ENCODE measurements at regions not wholly inside any gene's neighbourhood (a gene's known extent, or its start where the extent isn't known, plus 50 kb on each side); places are given as distances from the start of the nearest gene placed in this dataset.

- DNase-seq (ENCODE audit: low spot score): no peak
- H3K4me1 Mint-ChIP-seq (ENCODE audit: low read depth): no peaks in the 10 kb centered on the region
- no peaks in the 10 kb centered on the region for H3K27me3 Mint-ChIP-seq (ENCODE audit: low read depth)
Measured at GRCh38 chr1:82549841-82550240, 749.1 kb downstream of the ADGRL2 start.

DNA sequence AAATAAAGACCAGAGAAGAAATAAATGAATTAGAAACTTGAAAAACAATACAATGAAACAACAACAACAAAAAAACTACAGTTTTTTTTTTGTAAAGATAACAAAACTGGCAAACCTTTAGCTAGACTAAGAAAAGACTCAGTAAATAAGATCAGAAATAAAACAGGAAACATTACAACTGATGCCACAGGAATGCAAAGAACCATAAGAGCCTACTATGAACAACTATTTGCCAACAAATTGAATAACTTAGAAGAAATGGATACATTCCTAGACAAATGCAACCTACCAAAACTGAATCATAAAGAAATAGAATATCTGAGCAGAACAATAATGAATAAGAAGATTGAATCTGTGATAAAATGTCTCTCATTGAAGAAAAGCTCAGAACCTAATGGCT lies 742.0 kb downstream of the ADGRL2 start:
- DNase-seq (ENCODE audit: low spot score): no peak
- Mint-ChIP-seq H3K4me1 (ENCODE audit: low read depth) (no peaks in the 10 kb centered on the region), H3K9me3 (no peaks in the 10 kb centered on the region), H3K4me3 (no peak overlapping the region), H3K36me3 (ENCODE audit: low read depth) (no peaks in the 10 kb centered on the region), H3K27me3 (ENCODE audit: low read depth) (no peaks in the 10 kb centered on the region), H3K27ac (no peak overlapping the region)

More at GRCh38 chr1:82549841-82550240, 749.1 kb downstream of the ADGRL2 start:
- Mint-ChIP-seq H3K4me3 (no peak overlapping the region), H3K27ac (no peak overlapping the region), H3K36me3 (ENCODE audit: low read depth) (no peaks in the 10 kb centered on the region), H3K9me3 (peaks cover 6% of the 10 kb centered on the region)

DNA sequence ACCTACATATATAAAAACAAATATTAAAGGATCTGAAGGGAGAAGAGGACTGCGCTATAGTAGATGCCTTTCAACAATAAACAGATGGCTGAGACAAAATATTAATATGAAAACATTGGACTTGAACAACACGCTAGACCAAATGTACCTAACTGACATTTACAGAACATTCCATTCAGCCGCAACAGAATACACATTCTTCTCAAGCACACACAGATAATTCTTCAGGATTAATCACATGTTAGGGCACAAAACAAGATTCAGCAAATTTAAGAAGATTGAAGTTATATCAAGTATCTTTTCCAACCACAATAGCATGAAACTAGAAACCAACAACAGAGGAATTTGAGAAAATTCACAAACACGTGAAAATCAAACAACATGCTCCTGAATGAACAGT lies 741.4 kb downstream of the ADGRL2 start:
- H3K4me1 Mint-ChIP-seq (ENCODE audit: low read depth): no peaks in the 10 kb centered on the region
- no peak overlapping the region for H3K27ac Mint-ChIP-seq
- no peak overlapping the region for H3K4me3 Mint-ChIP-seq
- no peak for DNase-seq (ENCODE audit: low spot score)
- no peaks in the 10 kb centered on the region for H3K36me3 Mint-ChIP-seq (ENCODE audit: low read depth)
- H3K27me3 Mint-ChIP-seq (ENCODE audit: low read depth): no peaks in the 10 kb centered on the region
- H3K9me3 Mint-ChIP-seq: no peaks in the 10 kb centered on the region

DNA sequence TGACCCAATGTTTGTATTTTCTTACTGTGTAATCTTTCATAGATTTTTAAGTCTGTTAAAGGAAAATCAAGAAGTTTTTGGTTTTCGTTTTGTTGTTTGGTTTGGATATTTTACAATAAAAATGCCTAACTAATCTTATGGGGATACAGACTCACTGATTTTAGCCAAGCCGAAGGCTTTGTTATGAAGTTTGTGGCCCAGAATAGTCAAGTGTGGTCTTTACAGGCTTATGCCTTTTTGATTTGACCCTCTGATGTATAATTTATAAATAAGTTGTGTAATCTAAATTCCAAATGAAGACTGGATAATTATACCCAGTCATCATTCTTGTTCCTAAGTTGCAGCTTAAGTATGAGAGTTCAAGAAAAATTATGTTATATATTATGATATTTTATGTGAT lies 739.3 kb downstream of the ADGRL2 start:
- H3K4me1 Mint-ChIP-seq (ENCODE audit: low read depth): no peaks in the 10 kb centered on the region
- no peak overlapping the region for H3K4me3 Mint-ChIP-seq
- no peaks in the 10 kb centered on the region for H3K9me3 Mint-ChIP-seq
- H3K36me3 Mint-ChIP-seq (ENCODE audit: low read depth): no peaks in the 10 kb centered on the region
- DNase-seq (ENCODE audit: low spot score): no peak
- H3K27ac Mint-ChIP-seq: no peak overlapping the region
- H3K27me3 Mint-ChIP-seq (ENCODE audit: low read depth): no peaks in the 10 kb centered on the region

- Mint-ChIP-seq H3K27me3 (ENCODE audit: low read depth) (no peaks in the 10 kb centered on the region), H3K36me3 (ENCODE audit: low read depth) (no peaks in the 10 kb centered on the region), H3K4me1 (ENCODE audit: low read depth) (no peaks in the 10 kb centered on the region), H3K27ac (no peak overlapping the region), H3K4me3 (no peak overlapping the region), H3K9me3 (no peaks in the 10 kb centered on the region)
- DNase-seq (ENCODE audit: low spot score): no peak
Measured at GRCh38 chr1:82538876-82539275, 738.1 kb downstream of the ADGRL2 start.

GRCh38 chr1:82534996-82535395 lies 734.3 kb downstream of the ADGRL2 start:
- no peaks in the 10 kb centered on the region for H3K36me3 Mint-ChIP-seq (ENCODE audit: low read depth)
- DNase-seq (ENCODE audit: low spot score): no peak

DNA sequence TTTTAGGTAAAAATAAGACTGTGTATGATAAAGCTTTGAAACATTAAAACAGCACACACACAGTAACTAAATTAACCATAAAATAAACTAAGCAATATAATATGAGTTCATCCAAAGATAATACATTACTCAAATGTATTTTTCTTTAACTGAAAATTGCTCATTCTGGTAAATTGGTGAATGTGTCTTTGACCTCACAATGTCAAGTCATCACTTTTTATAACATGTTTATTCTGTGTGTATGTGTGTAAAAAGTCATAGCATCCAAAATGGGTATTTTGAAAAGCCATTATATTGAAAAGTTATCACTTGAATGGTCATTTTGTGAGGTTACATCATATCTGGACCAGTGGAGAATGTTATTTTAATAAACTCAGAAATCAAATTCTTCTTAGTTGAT lies 724.6 kb downstream of the ADGRL2 start:
- Mint-ChIP-seq H3K36me3 (ENCODE audit: low read depth) (no peaks in the 10 kb centered on the region), H3K4me1 (ENCODE audit: low read depth) (no peaks in the 10 kb centered on the region), H3K27ac (no peak overlapping the region), H3K9me3 (no peaks in the 10 kb centered on the region), H3K4me3 (no peak overlapping the region), H3K27me3 (ENCODE audit: low read depth) (no peaks in the 10 kb centered on the region)
- no peak for DNase-seq (ENCODE audit: low spot score)

More at GRCh38 chr1:82534996-82535395, 734.3 kb downstream of the ADGRL2 start:
- no peaks in the 10 kb centered on the region for H3K9me3 Mint-ChIP-seq
- H3K4me3 Mint-ChIP-seq: no peak overlapping the region
- H3K27me3 Mint-ChIP-seq (ENCODE audit: low read depth): no peaks in the 10 kb centered on the region
- H3K4me1 Mint-ChIP-seq (ENCODE audit: low read depth): no peaks in the 10 kb centered on the region
- no peak overlapping the region for H3K27ac Mint-ChIP-seq

DNA sequence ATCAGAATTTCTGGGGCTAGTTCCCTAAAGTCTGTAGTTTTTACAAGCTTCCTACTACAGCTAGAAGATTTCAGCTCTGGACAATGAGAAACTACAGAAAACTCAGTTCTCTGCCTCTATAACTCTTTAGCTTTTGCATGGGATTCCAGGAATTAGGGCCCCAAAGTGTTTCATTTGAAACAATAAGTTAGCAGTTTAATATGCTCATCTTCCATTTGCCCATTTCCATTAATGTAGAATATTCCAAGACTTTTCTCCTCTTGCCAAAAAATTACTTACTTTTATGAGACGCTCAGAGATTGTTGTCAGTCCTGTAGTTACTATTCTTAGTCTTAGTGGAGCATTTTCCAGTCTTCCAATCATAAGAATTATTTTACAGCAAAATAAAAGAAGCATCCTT lies 719.9 kb downstream of the ADGRL2 start:
- Mint-ChIP-seq H3K27ac (no peak overlapping the region), H3K36me3 (ENCODE audit: low read depth) (no peaks in the 10 kb centered on the region), H3K27me3 (ENCODE audit: low read depth) (no peaks in the 10 kb centered on the region), H3K9me3 (no peaks in the 10 kb centered on the region), H3K4me1 (ENCODE audit: low read depth) (no peaks in the 10 kb centered on the region), H3K4me3 (no peak overlapping the region)
- no peak for DNase-seq (ENCODE audit: low spot score)

- no peaks in the 10 kb centered on the region for H3K36me3 Mint-ChIP-seq (ENCODE audit: low read depth)
- H3K4me3 Mint-ChIP-seq: no peak overlapping the region
- H3K4me1 Mint-ChIP-seq (ENCODE audit: low read depth): no peaks in the 10 kb centered on the region
- no peaks in the 10 kb centered on the region for H3K27me3 Mint-ChIP-seq (ENCODE audit: low read depth)
- DNase-seq (ENCODE audit: low spot score): no peak
- H3K9me3 Mint-ChIP-seq: no peaks in the 10 kb centered on the region
- H3K27ac Mint-ChIP-seq: no peak overlapping the region
Measured at GRCh38 chr1:82517586-82517985, 716.9 kb downstream of the ADGRL2 start.

DNA sequence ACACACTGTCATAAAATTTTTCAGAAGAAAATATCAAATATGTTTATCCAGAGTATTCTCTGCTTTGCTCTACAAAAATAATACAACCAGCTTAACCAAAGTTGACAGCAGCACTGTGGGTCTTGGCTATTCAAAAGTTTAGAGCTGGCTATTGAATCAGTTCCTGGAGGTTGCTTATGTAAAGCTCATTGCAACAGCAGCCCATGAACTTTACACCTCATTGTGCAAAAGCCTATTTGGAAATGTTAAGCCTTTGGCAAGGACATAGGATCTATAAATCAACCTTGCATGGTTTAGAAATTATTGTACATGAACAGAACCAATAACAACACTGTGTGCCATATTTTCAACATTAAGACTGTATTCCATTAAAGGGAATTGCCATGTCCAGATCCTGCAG lies 714.9 kb downstream of the ADGRL2 start:
- Mint-ChIP-seq H3K36me3 (ENCODE audit: low read depth) (no peaks in the 10 kb centered on the region), H3K27ac (no peak overlapping the region), H3K27me3 (ENCODE audit: low read depth) (no peaks in the 10 kb centered on the region), H3K4me3 (no peak overlapping the region), H3K9me3 (no peaks in the 10 kb centered on the region), H3K4me1 (ENCODE audit: low read depth) (no peaks in the 10 kb centered on the region)
- DNase-seq (ENCODE audit: low spot score): no peak

DNA sequence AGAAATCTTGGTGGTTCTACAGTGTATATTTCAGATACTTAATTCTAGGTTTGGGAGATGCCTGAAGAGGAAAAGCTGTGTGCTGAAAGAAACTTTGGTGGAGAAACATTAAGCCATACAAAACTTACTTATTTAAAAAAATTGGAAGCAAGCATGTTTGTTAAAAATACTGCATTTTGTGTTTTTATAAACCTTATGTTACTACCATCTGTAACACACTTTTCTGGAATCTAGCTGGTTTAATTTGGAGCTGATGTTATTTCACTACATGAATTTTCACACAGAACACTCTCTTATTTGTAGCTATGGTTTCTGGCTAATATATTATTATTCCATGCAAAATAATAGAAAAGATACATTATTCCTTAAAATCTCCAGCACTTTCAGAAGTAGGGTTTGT lies 710.7 kb downstream of the ADGRL2 start:
- H3K4me1 Mint-ChIP-seq (ENCODE audit: low read depth): no peaks in the 10 kb centered on the region
- no peak for DNase-seq (ENCODE audit: low spot score)
- H3K27me3 Mint-ChIP-seq (ENCODE audit: low read depth): no peaks in the 10 kb centered on the region
- no peak overlapping the region for H3K27ac Mint-ChIP-seq
- H3K36me3 Mint-ChIP-seq (ENCODE audit: low read depth): no peaks in the 10 kb centered on the region
- H3K4me3 Mint-ChIP-seq: no peak overlapping the region
- H3K9me3 Mint-ChIP-seq: no peaks in the 10 kb centered on the region

DNA sequence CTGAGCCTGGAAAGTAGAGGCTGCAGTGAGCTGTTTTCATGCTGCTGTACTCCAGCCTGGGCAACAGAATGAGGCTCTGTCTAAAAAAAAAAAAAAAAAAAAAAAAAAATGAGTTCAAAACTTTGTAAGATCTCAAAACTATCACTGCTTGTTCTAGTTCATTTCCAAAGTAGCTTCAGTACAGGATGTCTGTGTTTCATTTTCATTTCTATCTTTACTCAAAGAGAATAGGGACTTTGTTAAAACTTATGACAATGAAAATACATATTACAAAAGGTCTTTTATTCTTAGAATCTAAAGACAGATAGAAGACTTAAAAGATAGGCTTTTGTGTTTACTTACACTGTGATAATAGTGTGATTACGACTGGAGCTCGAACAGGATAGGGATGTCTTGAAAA lies 709.7 kb downstream of the ADGRL2 start:
- no peaks in the 10 kb centered on the region for H3K9me3 Mint-ChIP-seq
- no peaks in the 10 kb centered on the region for H3K36me3 Mint-ChIP-seq (ENCODE audit: low read depth)
- H3K27ac Mint-ChIP-seq: no peak overlapping the region
- no peak overlapping the region for H3K4me3 Mint-ChIP-seq
- H3K4me1 Mint-ChIP-seq (ENCODE audit: low read depth): no peaks in the 10 kb centered on the region
- no peaks in the 10 kb centered on the region for H3K27me3 Mint-ChIP-seq (ENCODE audit: low read depth)
- DNase-seq (ENCODE audit: low spot score): no peak

DNA sequence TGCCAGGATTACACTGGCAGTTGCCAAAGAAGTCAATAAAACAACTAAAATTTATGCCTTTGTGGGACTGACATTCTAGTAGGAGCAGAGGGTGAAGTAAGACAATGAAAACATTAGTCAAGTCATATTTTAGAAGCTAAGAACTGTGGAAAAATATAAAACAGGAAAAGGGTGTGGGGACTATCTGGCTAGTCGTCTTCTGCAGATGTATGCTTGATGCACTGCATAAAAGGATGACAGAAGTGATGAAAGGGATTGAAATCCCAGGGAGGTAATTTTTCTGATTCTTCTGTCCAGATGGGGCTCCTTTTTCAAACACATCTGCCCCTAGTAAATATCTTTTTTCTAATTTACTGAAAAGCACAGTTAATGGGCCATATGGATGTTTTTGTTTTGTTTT lies 706.3 kb downstream of the ADGRL2 start:
- Mint-ChIP-seq H3K27ac (no peak overlapping the region), H3K9me3 (no peaks in the 10 kb centered on the region), H3K27me3 (ENCODE audit: low read depth) (no peaks in the 10 kb centered on the region), H3K36me3 (ENCODE audit: low read depth) (no peaks in the 10 kb centered on the region), H3K4me3 (no peak overlapping the region), H3K4me1 (ENCODE audit: low read depth) (no peaks in the 10 kb centered on the region)
- DNase-seq (ENCODE audit: low spot score): no peak

GRCh38 chr1:82503822-82504221 lies 703.1 kb downstream of the ADGRL2 start:
- no peak for DNase-seq (ENCODE audit: low spot score)
- no peak overlapping the region for H3K27ac Mint-ChIP-seq
- no peak overlapping the region for H3K4me3 Mint-ChIP-seq
- H3K36me3 Mint-ChIP-seq (ENCODE audit: low read depth): no peaks in the 10 kb centered on the region
- H3K9me3 Mint-ChIP-seq: no peaks in the 10 kb centered on the region
- no peaks in the 10 kb centered on the region for H3K27me3 Mint-ChIP-seq (ENCODE audit: low read depth)
- no peaks in the 10 kb centered on the region for H3K4me1 Mint-ChIP-seq (ENCODE audit: low read depth)

GRCh38 chr1:82499022-82499421 lies 698.3 kb downstream of the ADGRL2 start:
- no peaks in the 10 kb centered on the region for H3K4me1 Mint-ChIP-seq (ENCODE audit: low read depth)
- H3K27ac Mint-ChIP-seq: no peak overlapping the region
- peaks cover 22% of the 10 kb centered on the region for H3K9me3 Mint-ChIP-seq
- H3K4me3 Mint-ChIP-seq: no peak overlapping the region
- H3K27me3 Mint-ChIP-seq (ENCODE audit: low read depth): no peaks in the 10 kb centered on the region
- H3K36me3 Mint-ChIP-seq (ENCODE audit: low read depth): no peaks in the 10 kb centered on the region
- no peak for DNase-seq (ENCODE audit: low spot score)

Measured in T-helper 2 cell treated with Interferon-gamma antibody and Interleukin-4, amounts not matched to agents 5 μg/mL and 100 μg/mL, for 36 hours (primary cell).